MM.1S (cell line): ENCODE measurements at regions not wholly inside any gene's neighbourhood (a gene's known extent, or its start where the extent isn't known, plus 50 kb on each side); places are given as distances from the start of the nearest gene placed in this dataset.

Experiments
- DNase-seq: peaks from one replicate; pipeline ENCODE4 v3.0.0-alpha.2; 2015
- H2AFZ ChIP-seq: fragments of 300-600 bp; sonication (generic); 2 replicates; pipeline ENCODE4 v1.6.0; 2016; ENCODE audit warnings: antibody characterized with exemption, low read length
- H3F3A ChIP-seq: fragments of 300-600 bp; sonication (generic); 2 replicates; pipeline ENCODE4 v1.6.1; 2016; ENCODE audit warnings: mild to moderate bottlenecking, antibody characterized with exemption, low read length, moderate library complexity, mixed read lengths; ENCODE audit not compliant: insufficient read depth
- H3K27ac ChIP-seq: fragments of 300-600 bp; sonication (generic); 2 replicates; pipeline ENCODE4 v1.5.1; 2016; ENCODE audit warnings: mild to moderate bottlenecking, low read length
- H3K27me3 ChIP-seq: fragments of 300-600 bp; sonication (generic); replicated peaks from 2 replicates; pipeline ENCODE4 v1.6.0; 2016; ENCODE audit warnings: low read length; ENCODE audit not compliant: insufficient read depth
- H3K36me3 ChIP-seq: fragments of 300-600 bp; sonication (generic); replicated peaks from 2 replicates; pipeline ENCODE4 v1.6.1; 2016; ENCODE audit warnings: mild to moderate bottlenecking, low read length, mixed read lengths; ENCODE audit not compliant: insufficient read depth
- H3K4me1 ChIP-seq: fragments of 300-600 bp; sonication (generic); 2 replicates; pipeline ENCODE4 v1.6.1; 2016; ENCODE audit warnings: low read length, mixed read lengths
- H3K4me2 ChIP-seq: fragments of 300-600 bp; sonication (generic); 2 replicates; pipeline ENCODE4 v1.6.0; 2016; ENCODE audit warnings: low read depth, low read length
- H3K4me3 ChIP-seq: fragments of 300-600 bp; sonication (generic); 2 replicates; pipeline ENCODE4 v1.5.1; 2016; ENCODE audit warnings: low read length, mixed read lengths
- H3K79me2 ChIP-seq: fragments of 300-600 bp; sonication (generic); 2 replicates; pipeline ENCODE4 v1.6.1; 2016; ENCODE audit warnings: mixed run types, low read length, mixed read lengths
- H3K9ac ChIP-seq: fragments of 300-600 bp; sonication (generic); 2 replicates; pipeline ENCODE4 v1.6.1; 2016; ENCODE audit warnings: low read length, mixed read lengths
- H3K9me2 ChIP-seq: fragments of 300-600 bp; sonication (generic); replicated peaks from 2 replicates; pipeline ENCODE4 v1.6.1; 2016; ENCODE audit warnings: mild to moderate bottlenecking, low read length, mixed read lengths; ENCODE audit not compliant: insufficient read depth
- H3K9me3 ChIP-seq: fragments of 300-600 bp; sonication (generic); replicated peaks from 2 replicates; pipeline ENCODE4 v1.6.1; 2016; ENCODE audit warnings: mild to moderate bottlenecking, low read length, mixed read lengths; ENCODE audit not compliant: insufficient read depth
- H4K20me1 ChIP-seq: fragments of 300-600 bp; sonication (generic); 2 replicates; pipeline ENCODE4 v1.6.1; 2016; ENCODE audit warnings: mild to moderate bottlenecking, low read length, moderate library complexity, mixed read lengths; ENCODE audit not compliant: insufficient read depth
- EZH2 ChIP-seq: fragments of 300-600 bp; sonication (generic); optimal IDR thresholded peaks from 2 replicates; pipeline ENCODE3; 2017; ENCODE audit warnings: low read depth, mild to moderate bottlenecking, antibody characterized with exemption, low read length, mixed read lengths
- EZH2phosphoT487 ChIP-seq: fragments of 300-600 bp; sonication (generic); IDR thresholded peaks from 2 replicates; pipeline ENCODE4 v1.6.1; 2018; ENCODE audit warnings: antibody characterized with exemption, low read length
- TF ChIP-seq, protein P1 (sequence below): fragments of 300-600 bp; sonication (generic); IDR thresholded peaks from 2 replicates; pipeline ENCODE4 v1.5.1; 2016; ENCODE audit warnings: antibody characterized with exemption, low read length, mixed read lengths

- H2AFZ ChIP-seq = no peak overlapping the region
- no peaks in the 10 kb centered on the region for H3K4me1 ChIP-seq
- no peaks in the 10 kb centered on the region for H3K79me2 ChIP-seq
- H3K4me3 ChIP-seq = no peak overlapping the region
- H3K27ac ChIP-seq = no peak overlapping the region
- H3K9me3 ChIP-seq = no peaks in the 10 kb centered on the region
- H3F3A ChIP-seq = no peaks in the 10 kb centered on the region
- H3K9me2 ChIP-seq = no peaks in the 10 kb centered on the region
- no peaks in the 10 kb centered on the region for H3K36me3 ChIP-seq
- H3K4me2 ChIP-seq = no peak overlapping the region
- TF ChIP-seq EZH2phosphoT487 (no peak), EZH2 (no peak)
- TF ChIP-seq, protein P1, sequence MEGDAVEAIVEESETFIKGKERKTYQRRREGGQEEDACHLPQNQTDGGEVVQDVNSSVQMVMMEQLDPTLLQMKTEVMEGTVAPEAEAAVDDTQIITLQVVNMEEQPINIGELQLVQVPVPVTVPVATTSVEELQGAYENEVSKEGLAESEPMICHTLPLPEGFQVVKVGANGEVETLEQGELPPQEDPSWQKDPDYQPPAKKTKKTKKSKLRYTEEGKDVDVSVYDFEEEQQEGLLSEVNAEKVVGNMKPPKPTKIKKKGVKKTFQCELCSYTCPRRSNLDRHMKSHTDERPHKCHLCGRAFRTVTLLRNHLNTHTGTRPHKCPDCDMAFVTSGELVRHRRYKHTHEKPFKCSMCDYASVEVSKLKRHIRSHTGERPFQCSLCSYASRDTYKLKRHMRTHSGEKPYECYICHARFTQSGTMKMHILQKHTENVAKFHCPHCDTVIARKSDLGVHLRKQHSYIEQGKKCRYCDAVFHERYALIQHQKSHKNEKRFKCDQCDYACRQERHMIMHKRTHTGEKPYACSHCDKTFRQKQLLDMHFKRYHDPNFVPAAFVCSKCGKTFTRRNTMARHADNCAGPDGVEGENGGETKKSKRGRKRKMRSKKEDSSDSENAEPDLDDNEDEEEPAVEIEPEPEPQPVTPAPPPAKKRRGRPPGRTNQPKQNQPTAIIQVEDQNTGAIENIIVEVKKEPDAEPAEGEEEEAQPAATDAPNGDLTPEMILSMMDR = no peak
- no peaks in the 10 kb centered on the region for H3K27me3 ChIP-seq
- no peak for DNase-seq
- no peak overlapping the region for H3K9ac ChIP-seq
- H4K20me1 ChIP-seq = no peaks in the 10 kb centered on the region
Measured at GRCh38 chr18:73777356-73778031, 370.1 kb downstream of the FBXO15 start.

DNA sequence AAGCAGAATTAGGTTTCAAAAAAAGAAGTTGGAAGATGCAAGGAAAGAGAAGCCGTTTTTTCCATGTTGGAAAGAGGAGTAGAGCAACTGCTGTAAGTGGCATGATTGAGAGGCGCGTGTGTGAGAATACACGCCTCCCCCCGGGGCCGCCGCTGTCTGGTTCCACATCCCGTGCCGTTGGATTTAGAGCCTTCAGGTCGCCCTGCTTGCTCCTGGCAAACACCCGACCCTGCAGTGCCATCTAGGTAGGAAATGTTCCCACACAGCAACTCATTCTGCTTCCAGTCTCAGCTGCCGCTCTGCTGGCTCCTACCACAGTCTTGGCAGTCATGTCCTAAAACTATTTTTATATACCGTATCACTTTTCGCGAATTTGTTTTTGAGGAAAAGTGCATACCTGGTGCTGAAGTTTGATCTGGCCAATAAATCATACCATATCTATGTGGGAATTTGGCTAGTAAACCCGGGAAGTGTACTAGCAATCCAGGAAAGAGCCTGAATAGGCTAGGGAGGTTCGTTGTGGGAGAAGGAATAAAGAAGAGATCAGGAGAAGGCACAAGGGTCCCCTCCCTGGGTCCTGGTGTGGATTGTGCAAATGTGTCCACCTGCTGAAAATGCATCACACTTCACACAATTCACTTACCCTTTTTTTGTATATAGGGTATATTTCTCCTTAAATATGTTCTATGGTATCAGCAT is 372.7 kb downstream of the FBXO15 start:
- H3K4me3 ChIP-seq = no peak overlapping the region
- DNase-seq = no peak
- TF ChIP-seq, protein P1 = no peak
- TF ChIP-seq EZH2phosphoT487 (no peak), EZH2 (no peak)
- no peak overlapping the region for H3K9ac ChIP-seq
- no peaks in the 10 kb centered on the region for H3K27me3 ChIP-seq
- H3K36me3 ChIP-seq = no peaks in the 10 kb centered on the region
- no peaks in the 10 kb centered on the region for H3K79me2 ChIP-seq
- H3F3A ChIP-seq = no peaks in the 10 kb centered on the region
- no peaks in the 10 kb centered on the region for H4K20me1 ChIP-seq
- no peaks in the 10 kb centered on the region for H3K9me2 ChIP-seq
- no peaks in the 10 kb centered on the region for H3K9me3 ChIP-seq
- no peaks in the 10 kb centered on the region for H3K4me1 ChIP-seq
- H3K4me2 ChIP-seq = no peak overlapping the region
- no peak overlapping the region for H3K27ac ChIP-seq
- no peak overlapping the region for H2AFZ ChIP-seq

GRCh38 chr18:73768043-73768442 is 379.6 kb downstream of the FBXO15 start:
- Histone ChIP-seq H3K9ac (no peak overlapping the region), H3K4me1 (no peaks in the 10 kb centered on the region), H3F3A (no peaks in the 10 kb centered on the region), H3K36me3 (no peaks in the 10 kb centered on the region), H4K20me1 (no peaks in the 10 kb centered on the region), H3K9me2 (no peaks in the 10 kb centered on the region), H3K27me3 (no peaks in the 10 kb centered on the region), H2AFZ (no peak overlapping the region), H3K9me3 (no peaks in the 10 kb centered on the region), H3K4me2 (no peak overlapping the region), H3K79me2 (no peaks in the 10 kb centered on the region), H3K27ac (no peak overlapping the region), H3K4me3 (no peak overlapping the region)
- TF ChIP-seq EZH2phosphoT487 (no peak), EZH2 (no peak)
- no peak for DNase-seq
